AG04450 (cell line): ENCODE measurements at regions not wholly inside any gene's neighbourhood (a gene's known extent, or its start where the extent isn't known, plus 50 kb on each side); places are given as distances from the start of the nearest gene placed in this dataset.
"Not testable (repeated sequence)": the region's sequence is repeated elsewhere in the genome, so short reads cannot be mapped to it uniquely, and the experiment has no call there.

Source experiments
- CTCF ChIA-PET: fragments of 300-600, 350-600 bp; formaldehyde crosslinking; extraction: SDS; loops from one replicate; lab custom pipeline; 2022; ENCODE audit warnings: antibody characterized with exemption, inconsistent platforms; lab: Charles Lee
- POLR2A ChIA-PET: fragments of 350-600 bp; formaldehyde crosslinking; extraction: SDS; loops from one replicate; lab custom pipeline; 2021; ENCODE audit warnings: antibody characterized with exemption, inconsistent platforms; lab: Yijun Ruan, JAX
- DNase-seq: peaks from one replicate; pipeline ENCODE4 v3.0.0-alpha.2; 2011; ENCODE audit warnings: low read depth, low spot score
- H3K27ac ChIP-seq: one replicate; pipeline ENCODE4 v1.5.1; 2012; ENCODE audit warnings: low read depth, low read length, control low read depth
- H3K27me3 ChIP-seq: one replicate; pipeline ENCODE4 v1.6.0; 2012; ENCODE audit warnings: low read length; ENCODE audit not compliant: control insufficient read depth, insufficient read depth
- H3K4me3 ChIP-seq: 2 replicates; pipeline ENCODE4 v1.5.1; 2011; ENCODE audit warnings: mild to moderate bottlenecking, low read depth, low read length, control low read depth
- H3K9me3 ChIP-seq: 2 replicates; pipeline ENCODE4 v1.5.1; 2012; ENCODE audit warnings: low read length; ENCODE audit not compliant: control insufficient read depth, insufficient read depth
- TF ChIP-seq, protein P1 (sequence below): IDR thresholded peaks from 2 replicates; pipeline ENCODE4 v1.5.1; 2011; ENCODE audit warnings: low read depth, low read length, control low read depth, inconsistent platforms

GRCh38 chr7:57651006-57651405 is 201.0 kb downstream of the ZNF716 start:
- ChIA-PET CTCF (no interaction called here), POLR2A (no interaction called here)
- Histone ChIP-seq H3K4me3 (no peak overlapping the region), H3K9me3 (peaks cover 95% of the 10 kb centered on the region), H3K27ac (no peak overlapping the region), H3K27me3 (no peaks in the 10 kb centered on the region)
- DNase-seq = no peak
- TF ChIP-seq, protein P1, sequence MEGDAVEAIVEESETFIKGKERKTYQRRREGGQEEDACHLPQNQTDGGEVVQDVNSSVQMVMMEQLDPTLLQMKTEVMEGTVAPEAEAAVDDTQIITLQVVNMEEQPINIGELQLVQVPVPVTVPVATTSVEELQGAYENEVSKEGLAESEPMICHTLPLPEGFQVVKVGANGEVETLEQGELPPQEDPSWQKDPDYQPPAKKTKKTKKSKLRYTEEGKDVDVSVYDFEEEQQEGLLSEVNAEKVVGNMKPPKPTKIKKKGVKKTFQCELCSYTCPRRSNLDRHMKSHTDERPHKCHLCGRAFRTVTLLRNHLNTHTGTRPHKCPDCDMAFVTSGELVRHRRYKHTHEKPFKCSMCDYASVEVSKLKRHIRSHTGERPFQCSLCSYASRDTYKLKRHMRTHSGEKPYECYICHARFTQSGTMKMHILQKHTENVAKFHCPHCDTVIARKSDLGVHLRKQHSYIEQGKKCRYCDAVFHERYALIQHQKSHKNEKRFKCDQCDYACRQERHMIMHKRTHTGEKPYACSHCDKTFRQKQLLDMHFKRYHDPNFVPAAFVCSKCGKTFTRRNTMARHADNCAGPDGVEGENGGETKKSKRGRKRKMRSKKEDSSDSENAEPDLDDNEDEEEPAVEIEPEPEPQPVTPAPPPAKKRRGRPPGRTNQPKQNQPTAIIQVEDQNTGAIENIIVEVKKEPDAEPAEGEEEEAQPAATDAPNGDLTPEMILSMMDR = no peak

GRCh38 chr7:57651611-57652010 is 201.6 kb downstream of the ZNF716 start:
- DNase-seq, POLR2A ChIA-PET, CTCF ChIA-PET, H3K4me3 ChIP-seq, H3K27me3 ChIP-seq, H3K27ac ChIP-seq: not testable (repeated sequence)
- peaks cover 89% of the 10 kb centered on the region for H3K9me3 ChIP-seq

GRCh38 chr7:57653262-57653830 is 203.4 kb downstream of the ZNF716 start:
- Histone ChIP-seq H3K9me3 (peaks cover 72% of the 10 kb centered on the region), H3K27ac (no peak overlapping the region), H3K27me3 (no peaks in the 10 kb centered on the region), H3K4me3 (no peak overlapping the region)
- ChIA-PET POLR2A (no interaction called here), CTCF (no interaction called here)
- DNase-seq = no peak
- TF ChIP-seq, protein P1 = no peak

GRCh38 chr7:57655156-57655871 is 205.3 kb downstream of the ZNF716 start:
- H3K27ac ChIP-seq, DNase-seq, POLR2A ChIA-PET, H3K4me3 ChIP-seq, CTCF ChIA-PET, H3K27me3 ChIP-seq: not testable (repeated sequence)
- H3K9me3 ChIP-seq = peaks cover 53% of the 10 kb centered on the region

DNA sequence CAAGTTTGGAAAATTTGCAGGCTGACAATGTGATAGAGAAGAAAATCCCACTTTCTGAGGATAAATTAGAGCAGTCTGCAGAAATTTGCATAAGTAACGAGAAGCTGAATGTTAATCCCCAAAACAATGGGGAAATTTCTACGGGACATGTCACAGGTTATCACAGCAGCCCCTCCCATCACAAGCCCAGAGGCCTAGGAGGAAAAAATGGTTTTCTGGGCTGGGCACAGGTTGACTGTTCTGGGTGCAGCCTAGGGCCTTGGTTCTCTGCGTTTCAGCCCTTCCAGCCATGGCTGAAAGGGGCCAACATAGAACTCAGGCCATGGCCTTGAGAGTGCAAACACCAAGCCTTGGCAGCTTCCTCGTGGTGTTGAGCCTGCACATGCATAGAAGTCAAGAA is 209.2 kb downstream of the ZNF716 start:
- CTCF ChIA-PET, POLR2A ChIA-PET, H3K27me3 ChIP-seq, H3K4me3 ChIP-seq, DNase-seq, H3K27ac ChIP-seq: not testable (repeated sequence)
- H3K9me3 ChIP-seq = peaks cover 15% of the 10 kb centered on the region

GRCh38 chr7:57676928-57677327 is 227.0 kb downstream of the ZNF716 start:
- H3K4me3 ChIP-seq, H3K27me3 ChIP-seq, POLR2A ChIA-PET, DNase-seq, H3K27ac ChIP-seq, CTCF ChIA-PET, H3K9me3 ChIP-seq: not testable (repeated sequence)

DNA sequence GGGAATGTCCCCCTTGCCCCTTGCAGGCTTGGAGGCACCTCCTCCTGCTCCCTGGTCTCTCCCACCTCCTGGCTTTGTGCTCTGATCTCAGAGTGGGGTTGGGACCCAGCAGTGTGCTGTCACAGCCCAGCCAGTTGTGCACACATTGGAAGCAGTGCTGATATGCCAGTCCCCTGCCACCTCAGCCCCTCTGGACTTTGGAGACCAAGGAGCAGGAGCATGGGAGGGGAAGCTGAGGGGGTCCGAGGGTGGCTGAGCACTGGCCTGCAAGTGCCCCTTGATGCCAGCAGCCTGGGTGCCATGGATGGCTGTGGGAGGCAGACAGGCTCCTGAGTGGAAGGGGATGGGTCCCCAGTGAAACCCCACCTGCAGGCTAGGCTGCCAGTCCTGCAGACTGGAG is 235.4 kb downstream of the ZNF716 start:
- ChIA-PET CTCF (no interaction called here), POLR2A (no interaction called here)
- DNase-seq = no peak
- no peak overlapping the region for H3K27ac ChIP-seq
- peaks cover 11% of the 10 kb centered on the region for H3K9me3 ChIP-seq
- H3K4me3 ChIP-seq = no peak overlapping the region
- TF ChIP-seq, protein P1 = no peak
- no peaks in the 10 kb centered on the region for H3K27me3 ChIP-seq
